ENCODE measurements at regions not wholly inside any gene's neighbourhood (a gene's known extent, or its start where the extent isn't known, plus 50 kb on each side); places are given as distances from the start of the nearest gene placed in this dataset.

DNA sequence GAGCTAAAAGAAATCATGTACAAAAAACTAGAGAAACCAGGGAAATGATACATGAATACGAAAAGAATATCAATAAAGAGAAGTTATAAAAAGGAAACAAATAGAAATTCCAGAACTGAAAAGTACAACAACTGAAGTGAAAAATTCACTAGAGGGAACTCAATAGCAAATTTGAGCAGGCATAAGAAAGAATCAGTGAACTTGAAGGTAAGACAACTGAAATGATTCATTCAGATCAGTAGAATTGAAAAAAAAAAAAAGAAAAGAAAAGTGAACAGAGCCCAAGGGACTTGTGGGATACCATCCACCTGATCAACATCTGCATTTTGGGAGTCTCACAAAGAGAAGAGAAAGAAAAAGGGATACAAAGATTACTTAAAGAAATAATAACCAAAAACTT, 78.3 kb downstream of the HHEX start:
- TF ChIP-seq, protein P1, sequence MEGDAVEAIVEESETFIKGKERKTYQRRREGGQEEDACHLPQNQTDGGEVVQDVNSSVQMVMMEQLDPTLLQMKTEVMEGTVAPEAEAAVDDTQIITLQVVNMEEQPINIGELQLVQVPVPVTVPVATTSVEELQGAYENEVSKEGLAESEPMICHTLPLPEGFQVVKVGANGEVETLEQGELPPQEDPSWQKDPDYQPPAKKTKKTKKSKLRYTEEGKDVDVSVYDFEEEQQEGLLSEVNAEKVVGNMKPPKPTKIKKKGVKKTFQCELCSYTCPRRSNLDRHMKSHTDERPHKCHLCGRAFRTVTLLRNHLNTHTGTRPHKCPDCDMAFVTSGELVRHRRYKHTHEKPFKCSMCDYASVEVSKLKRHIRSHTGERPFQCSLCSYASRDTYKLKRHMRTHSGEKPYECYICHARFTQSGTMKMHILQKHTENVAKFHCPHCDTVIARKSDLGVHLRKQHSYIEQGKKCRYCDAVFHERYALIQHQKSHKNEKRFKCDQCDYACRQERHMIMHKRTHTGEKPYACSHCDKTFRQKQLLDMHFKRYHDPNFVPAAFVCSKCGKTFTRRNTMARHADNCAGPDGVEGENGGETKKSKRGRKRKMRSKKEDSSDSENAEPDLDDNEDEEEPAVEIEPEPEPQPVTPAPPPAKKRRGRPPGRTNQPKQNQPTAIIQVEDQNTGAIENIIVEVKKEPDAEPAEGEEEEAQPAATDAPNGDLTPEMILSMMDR (conservative IDR thresholded peaks at IDR 0.05 in 1 of 2, IDR thresholded peaks at IDR 0.05 in 1 of 2; ENCODE audit: extremely low read depth in 1 of 2, insufficient read depth in 1 of 2, low read depth in 1 of 2, low read length in 2 of 2), result no peak
- TF ChIP-seq EZH2 (IDR thresholded peaks at IDR 0.05; ENCODE audit: borderline replicate concordance, low read length), result no peak

Measured in mammary epithelial cell (primary cell).